Endothelial cell of umbilical vein (primary cell): ENCODE measurements at regions not wholly inside any gene's neighbourhood (a gene's known extent, or its start where the extent isn't known, plus 50 kb on each side); places are given as distances from the start of the nearest gene placed in this dataset.

Experiments used
- BruUV-seq: library from RNA; stranded (reverse); fragments of 400-500 nt; replicated peaks from 2 replicates; lab custom pipeline; 2021; lab: Mats Ljungman, UMichigan
- CTCF ChIA-PET: fragments of 300-600, 350-600 bp; sonication (Branson Sonifier 250); formaldehyde crosslinking; loops from one replicate; lab custom pipeline; 2021; ENCODE audit warnings: antibody characterized with exemption, inconsistent platforms; lab: Charles Lee
- POLR2A ChIA-PET: fragments of 300-600, 350-600 bp; sonication (Branson Sonifier 250); formaldehyde crosslinking; loops from one replicate; lab custom pipeline; 2021; ENCODE audit warnings: antibody characterized with exemption, inconsistent platforms; lab: Charles Lee
- DNase-seq: peaks from one replicate; pipeline ENCODE4 v3.0.0-alpha.2; 2011; ENCODE audit warnings: low read depth, low spot score
- FAIRE-seq: peaks from 2 replicates; lab custom pipeline; 2011; peaks lifted over from hg19 to GRCh38; lab: Jason Lieb, UNC
- H2AFZ ChIP-seq: 2 replicates; pipeline ENCODE4 v1.6.0; 2012; ENCODE audit warnings: low read depth, low read length, control low read depth, inconsistent platforms
- H3K27ac ChIP-seq: 2 replicates; pipeline ENCODE4 v1.5.1; 2011; ENCODE audit warnings: low read depth, mild to moderate bottlenecking, control low read depth, low read length, moderate library complexity; ENCODE audit not compliant: insufficient read depth
- H3K27me3 ChIP-seq, 2 experiments: 2 replicates each; pipeline versions ENCODE4 v1.6.0 to v1.6.1; 2011; ENCODE audit warnings: low read length in 2 of 2, mixed read lengths in 1 of 2; ENCODE audit not compliant: control insufficient read depth in 2 of 2, insufficient read depth in 2 of 2
- H3K36me3 ChIP-seq, 2 experiments: 2 replicates in 1 of 2; 3 replicates in 1 of 2; pipeline ENCODE4 v1.5.1; 2011; ENCODE audit warnings: low read length in 2 of 2, mild to moderate bottlenecking in 1 of 2, moderate library complexity in 1 of 2; ENCODE audit not compliant: control insufficient read depth in 2 of 2, insufficient read depth in 2 of 2; ENCODE audit errors: extremely low read depth in 1 of 2
- H3K4me1 ChIP-seq: 3 replicates; pipeline ENCODE4 v1.5.1; 2011; ENCODE audit warnings: mild to moderate bottlenecking, low read length; ENCODE audit not compliant: control insufficient read depth, insufficient read depth; ENCODE audit errors: extremely low read depth
- H3K4me2 ChIP-seq: 2 replicates; pipeline ENCODE4 v1.6.1; 2011; ENCODE audit warnings: low read length, control low read depth, mixed read lengths; ENCODE audit not compliant: insufficient read depth
- H3K4me3 ChIP-seq, 3 experiments: fragments of 200-600 bp in 1 of 3; sonication (generic), shearing (Covaris generic) in 1 of 3; replicated peaks in 1 of 3; 2 replicates each; pipeline ENCODE4 v1.5.1; 2011 to 2016; ENCODE audit warnings: control low read depth in 3 of 3, low read length in 3 of 3, mild to moderate bottlenecking in 2 of 3, inconsistent platforms in 1 of 3, low read depth in 1 of 3, moderate library complexity in 1 of 3; ENCODE audit not compliant: insufficient read depth in 1 of 3
- H3K79me2 ChIP-seq: 2 replicates; pipeline ENCODE4 v1.6.0; 2012; ENCODE audit warnings: low read length, inconsistent platforms; ENCODE audit not compliant: control insufficient read depth, insufficient read depth
- H3K9ac ChIP-seq: replicated peaks from 2 replicates; pipeline ENCODE3; 2011; ENCODE audit warnings: low read length, control low read depth; ENCODE audit not compliant: insufficient read depth; ENCODE audit errors: extremely low read depth
- H3K9me1 ChIP-seq: replicated peaks from 3 replicates; pipeline ENCODE4 v1.6.0; 2011; ENCODE audit warnings: mild to moderate bottlenecking, low read length; ENCODE audit not compliant: control insufficient read depth, insufficient read depth; ENCODE audit errors: extremely low read depth
- H3K9me3 ChIP-seq: replicated peaks from 2 replicates; pipeline ENCODE4 v1.5.1; 2012; ENCODE audit warnings: low read length, inconsistent platforms; ENCODE audit not compliant: control insufficient read depth, insufficient read depth
- H4K20me1 ChIP-seq: replicated peaks from 2 replicates; pipeline ENCODE3; 2011; ENCODE audit warnings: mild to moderate bottlenecking, low read length; ENCODE audit not compliant: control insufficient read depth, insufficient read depth; ENCODE audit errors: extremely low read depth
- EZH2 ChIP-seq: IDR thresholded peaks from 2 replicates; pipeline ENCODE4 v1.6.1; 2012; ENCODE audit warnings: borderline replicate concordance, low read depth, mild to moderate bottlenecking, moderate library complexity, low read length, inconsistent platforms; ENCODE audit not compliant: severe bottlenecking
- FOS ChIP-seq: IDR thresholded peaks from 2 replicates; pipeline ENCODE4 v1.6.1; 2011; ENCODE audit warnings: mild to moderate bottlenecking, low read length, moderate library complexity, borderline replicate concordance; ENCODE audit not compliant: insufficient read depth
- GATA2 ChIP-seq: IDR thresholded peaks from 2 replicates; pipeline ENCODE4 v1.7.0; 2011; ENCODE audit warnings: low read depth, mild to moderate bottlenecking, moderate library complexity, mixed read lengths, low read length; ENCODE audit not compliant: insufficient read length, insufficient read depth
- JUN ChIP-seq: IDR thresholded peaks from 2 replicates; pipeline ENCODE4 v1.6.1; 2011; ENCODE audit warnings: borderline replicate concordance, low read depth; ENCODE audit not compliant: insufficient read length, insufficient read depth
- MAX ChIP-seq: IDR thresholded peaks from 2 replicates; pipeline ENCODE4 v1.6.1; 2011; ENCODE audit not compliant: insufficient read depth, insufficient read length
- MYC ChIP-seq: IDR thresholded peaks from one replicate; pipeline ENCODE4 v1.6.1; 2011; ENCODE audit warnings: mild to moderate bottlenecking, low read depth, low read length
- POLR2A ChIP-seq: IDR thresholded peaks from 2 replicates; pipeline ENCODE4 v1.6.1; 2012; ENCODE audit warnings: low read depth, mild to moderate bottlenecking, control low read depth, low read length
- POLR2AphosphoS5 ChIP-seq: IDR thresholded peaks from 2 replicates; pipeline ENCODE4 v1.6.1; 2012; ENCODE audit warnings: low read depth, mild to moderate bottlenecking, control low read depth, low read length, moderate library complexity; ENCODE audit not compliant: insufficient read depth
- dilution Hi-C: fragments of 300-500 bp; cut with MboI; formaldehyde crosslinking; loops from one replicate; pipeline ENCODE4 v1.15.0; 2019; ENCODE audit warnings: low sequenced_read_pairs; ENCODE audit not compliant: extremely low pct_ligation_motif_present
- intact Hi-C: fragments of 100-400 bp; cut with micrococcal nuclease; formaldehyde crosslinking; loops from one replicate; pipeline ENCODE4 v1.10.0; 2022
- TF ChIP-seq, protein P1 (sequence below), 2 donors: IDR thresholded peaks; 1 replicate in 1 of 2; 2 replicates in 1 of 2; pipeline ENCODE4 v1.5.1; 2011; ENCODE audit warnings: low read length in 2 of 2, mild to moderate bottlenecking in 2 of 2, moderate library complexity in 2 of 2, control low read depth in 1 of 2, inconsistent platforms in 1 of 2, low read depth in 1 of 2; ENCODE audit not compliant: insufficient read depth in 1 of 2; ENCODE audit errors: extremely low read depth in 1 of 2

GRCh38 chr7:40944981-40945585 is 757.8 kb downstream of the INHBA start:
- Histone ChIP-seq H3K9me1 (no peaks in the 10 kb centered on the region), H3K79me2 (no peaks in the 10 kb centered on the region), H3K36me3 (no peaks in the 10 kb centered on the region), H4K20me1 (no peaks in the 10 kb centered on the region), H3K9ac (no peak overlapping the region), H3K4me3 (no peak overlapping the region), H3K4me1 (no peaks in the 10 kb centered on the region), H3K4me2 (no peak overlapping the region), H2AFZ (no peak overlapping the region), H3K27ac (no peak overlapping the region), H3K27me3 (no peaks in the 10 kb centered on the region), H3K9me3 (no peaks in the 10 kb centered on the region)
- dilution Hi-C loops = no loop called here
- POLR2A ChIA-PET = no interaction called here
- FAIRE-seq (no peak), DNase-seq (no peak)
- TF ChIP-seq, protein P1, sequence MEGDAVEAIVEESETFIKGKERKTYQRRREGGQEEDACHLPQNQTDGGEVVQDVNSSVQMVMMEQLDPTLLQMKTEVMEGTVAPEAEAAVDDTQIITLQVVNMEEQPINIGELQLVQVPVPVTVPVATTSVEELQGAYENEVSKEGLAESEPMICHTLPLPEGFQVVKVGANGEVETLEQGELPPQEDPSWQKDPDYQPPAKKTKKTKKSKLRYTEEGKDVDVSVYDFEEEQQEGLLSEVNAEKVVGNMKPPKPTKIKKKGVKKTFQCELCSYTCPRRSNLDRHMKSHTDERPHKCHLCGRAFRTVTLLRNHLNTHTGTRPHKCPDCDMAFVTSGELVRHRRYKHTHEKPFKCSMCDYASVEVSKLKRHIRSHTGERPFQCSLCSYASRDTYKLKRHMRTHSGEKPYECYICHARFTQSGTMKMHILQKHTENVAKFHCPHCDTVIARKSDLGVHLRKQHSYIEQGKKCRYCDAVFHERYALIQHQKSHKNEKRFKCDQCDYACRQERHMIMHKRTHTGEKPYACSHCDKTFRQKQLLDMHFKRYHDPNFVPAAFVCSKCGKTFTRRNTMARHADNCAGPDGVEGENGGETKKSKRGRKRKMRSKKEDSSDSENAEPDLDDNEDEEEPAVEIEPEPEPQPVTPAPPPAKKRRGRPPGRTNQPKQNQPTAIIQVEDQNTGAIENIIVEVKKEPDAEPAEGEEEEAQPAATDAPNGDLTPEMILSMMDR (IDR thresholded peaks at IDR 0.05; ENCODE audit: extremely low read depth in 1 of 2, insufficient read depth in 1 of 2, low read depth in 1 of 2, low read length in 2 of 2) = no peak
- TF ChIP-seq EZH2 = no peak
- CTCF ChIA-PET = no interaction called here
- no TSS peak for BruUV-seq
- intact Hi-C loops = no loop called here

GRCh38 chr7:40937879-40938278 is 765.0 kb downstream of the INHBA start:
- DNase-seq = no peak
- dilution Hi-C loops (no loop called here), intact Hi-C loops (no loop called here)
- Histone ChIP-seq H4K20me1 (no peaks in the 10 kb centered on the region), H3K4me3 (no peak overlapping the region), H3K4me2 (no peak overlapping the region), H3K27ac (no peak overlapping the region), H3K9ac (no peak overlapping the region), H3K4me1 (no peaks in the 10 kb centered on the region), H3K79me2 (no peaks in the 10 kb centered on the region), H3K9me1 (no peaks in the 10 kb centered on the region), H2AFZ (no peak overlapping the region), H3K27me3 (no peaks in the 10 kb centered on the region), H3K36me3 (no peaks in the 10 kb centered on the region), H3K9me3 (no peaks in the 10 kb centered on the region)
- CTCF ChIA-PET = no interaction called here
- POLR2A ChIA-PET = no interaction called here
- no peak for FAIRE-seq
- BruUV-seq = no TSS peak
- TF ChIP-seq MAX = no peak
- no peak for TF ChIP-seq MYC
- TF ChIP-seq POLR2A = no peak
- no peak for TF ChIP-seq EZH2
- no peak for TF ChIP-seq JUN
- no peak for TF ChIP-seq FOS
- TF ChIP-seq, protein P1 (IDR thresholded peaks at IDR 0.05; ENCODE audit: extremely low read depth in 1 of 2, insufficient read depth in 1 of 2, low read depth in 1 of 2, low read length in 2 of 2) = no peak
- TF ChIP-seq GATA2 = no peak
- TF ChIP-seq POLR2AphosphoS5 = no peak
